Effector CD8-positive, alpha-beta T cell (primary cell): ENCODE measurements at regions not wholly inside any gene's neighbourhood (a gene's known extent, or its start where the extent isn't known, plus 50 kb on each side); places are given as distances from the start of the nearest gene placed in this dataset.

Experiments
- DNase-seq: peaks from one replicate; lab custom pipeline; 2025; lab: John Stamatoyannopoulos, UW

DNA sequence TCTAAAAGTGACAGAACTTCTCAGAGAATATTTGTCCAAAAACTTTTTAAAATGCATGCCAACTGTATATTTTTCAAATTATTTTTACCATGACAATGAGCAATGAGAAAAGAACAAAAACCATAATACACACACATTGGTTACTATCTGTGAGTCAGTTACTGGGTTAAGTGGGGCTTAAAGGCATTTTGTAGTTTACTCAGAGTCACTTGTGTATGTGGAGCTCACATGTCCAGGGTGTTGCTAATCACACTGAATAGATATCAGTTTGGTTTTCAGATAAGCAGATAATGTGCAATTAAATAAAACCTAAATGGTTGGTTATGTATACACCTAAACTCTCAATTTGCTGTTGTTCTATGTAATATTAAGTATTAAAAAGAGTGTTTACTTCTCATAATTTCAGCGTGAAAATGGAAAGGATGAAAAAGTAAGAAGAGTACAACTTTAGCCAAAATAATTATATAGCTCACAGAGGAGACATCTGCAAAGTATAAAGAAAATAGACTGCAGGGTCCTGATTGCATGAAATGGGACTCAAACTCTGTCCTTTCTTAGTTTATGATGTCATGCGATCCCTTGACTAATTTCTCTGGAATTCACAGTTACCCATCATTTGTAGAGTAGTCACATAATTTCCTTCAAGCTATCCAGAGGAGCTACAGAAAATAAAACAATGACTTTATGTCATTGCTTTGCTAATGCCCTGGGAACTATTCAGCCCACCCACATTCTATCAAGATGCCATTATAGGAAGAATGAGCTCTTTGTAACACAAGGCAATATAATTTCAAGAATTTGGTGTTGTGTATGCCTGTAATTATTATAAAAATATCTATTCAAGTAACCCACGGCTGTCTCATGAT lies 388.0 kb upstream of the ZNF608 start:
- no peak for DNase-seq

DNA sequence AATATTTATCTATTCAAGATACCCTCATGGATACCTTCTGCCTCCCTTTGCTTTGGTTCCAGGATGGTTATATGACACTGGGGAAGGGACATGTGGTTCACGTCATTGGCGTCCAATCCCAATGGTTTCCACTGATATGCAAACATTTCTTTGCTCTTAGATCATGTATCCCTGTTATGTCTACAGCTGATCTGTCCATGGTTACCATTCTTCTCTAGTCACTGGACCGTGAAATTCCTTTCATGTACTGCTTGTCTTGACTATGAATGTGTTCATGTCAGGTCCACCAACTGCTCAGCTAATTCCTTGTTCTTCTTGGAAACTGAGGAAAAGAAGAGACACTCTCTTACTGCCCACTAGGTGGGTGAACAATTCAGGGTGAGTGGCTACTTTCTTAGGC lies 391.1 kb upstream of the ZNF608 start:
- no peak for DNase-seq

DNA sequence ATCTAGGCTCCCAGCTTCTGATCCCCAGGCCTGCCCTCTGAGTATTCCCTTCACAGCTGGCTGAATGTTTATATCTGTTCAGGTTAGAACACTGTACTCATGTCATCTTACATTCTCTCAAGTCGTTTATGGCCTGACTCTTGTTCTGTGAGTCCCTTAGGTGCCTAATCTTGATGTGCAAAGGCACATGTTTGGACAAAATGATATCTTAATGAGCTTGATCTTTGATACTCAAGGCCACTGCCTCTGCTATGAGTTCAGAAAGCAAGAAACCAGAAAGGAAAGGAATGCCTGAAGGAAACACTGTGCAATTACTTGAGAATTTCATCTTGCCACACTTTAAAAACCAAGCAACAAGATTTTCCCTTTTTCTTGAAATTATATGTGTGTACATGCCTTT lies 391.8 kb upstream of the ZNF608 start:
- DNase-seq: no peak

DNA sequence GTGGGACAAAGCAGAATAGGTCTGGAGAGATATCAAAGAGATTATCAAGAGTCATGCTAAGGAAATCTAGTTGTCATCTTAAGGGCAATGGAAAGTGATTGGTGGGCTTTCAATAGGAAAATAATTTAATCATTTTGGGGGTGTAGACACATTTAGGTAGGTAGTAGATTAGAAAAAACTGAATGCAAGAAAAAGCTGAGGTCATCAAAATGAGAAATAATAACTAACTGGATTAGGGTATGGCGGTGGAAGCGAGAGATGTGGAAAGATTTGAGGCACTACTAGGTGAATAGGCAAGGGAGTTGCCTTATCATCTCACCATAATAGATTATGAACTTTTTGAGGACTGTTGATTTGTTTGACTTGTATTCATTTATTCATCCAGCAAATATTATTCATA lies 393.2 kb upstream of the ZNF608 start:
- DNase-seq: no peak

DNA sequence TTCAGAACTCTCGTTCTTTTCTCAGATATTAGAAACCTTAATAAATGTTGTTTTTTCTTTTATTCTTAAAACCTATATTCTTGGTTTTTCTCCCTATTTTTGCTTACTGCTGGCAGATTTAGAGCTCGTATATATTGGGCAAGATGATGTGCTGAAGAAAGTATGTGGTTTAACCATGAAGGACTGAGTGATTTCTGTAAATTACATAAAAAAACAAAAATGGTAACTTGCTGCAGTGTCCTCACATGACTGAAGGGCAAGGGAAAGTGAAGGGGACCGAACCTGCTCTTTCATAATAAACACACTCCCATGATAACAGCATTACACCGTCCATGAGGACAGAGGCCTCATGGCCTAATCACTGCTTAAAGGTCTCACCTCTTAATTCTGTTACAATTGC lies 393.8 kb upstream of the ZNF608 start:
- DNase-seq: no peak

DNA sequence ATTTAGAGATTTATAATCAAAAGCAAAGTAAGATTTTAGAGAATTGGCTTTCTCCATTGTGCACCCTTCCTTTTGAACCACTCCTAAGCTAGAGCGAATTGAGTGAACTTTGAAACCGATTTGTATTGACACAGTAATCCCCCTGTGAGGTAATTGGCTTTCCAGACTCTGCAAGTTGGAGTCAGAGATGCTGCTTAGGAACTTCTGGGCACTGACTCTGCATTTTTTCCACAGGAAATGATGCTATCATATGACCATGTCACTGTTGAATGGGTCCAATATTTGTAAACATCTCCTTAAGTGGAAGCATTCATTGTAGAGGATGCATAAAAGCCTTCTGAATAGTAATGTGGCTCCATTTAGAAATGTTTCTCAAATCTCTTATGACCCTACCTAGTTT lies 394.4 kb upstream of the ZNF608 start:
- no peak for DNase-seq

DNA sequence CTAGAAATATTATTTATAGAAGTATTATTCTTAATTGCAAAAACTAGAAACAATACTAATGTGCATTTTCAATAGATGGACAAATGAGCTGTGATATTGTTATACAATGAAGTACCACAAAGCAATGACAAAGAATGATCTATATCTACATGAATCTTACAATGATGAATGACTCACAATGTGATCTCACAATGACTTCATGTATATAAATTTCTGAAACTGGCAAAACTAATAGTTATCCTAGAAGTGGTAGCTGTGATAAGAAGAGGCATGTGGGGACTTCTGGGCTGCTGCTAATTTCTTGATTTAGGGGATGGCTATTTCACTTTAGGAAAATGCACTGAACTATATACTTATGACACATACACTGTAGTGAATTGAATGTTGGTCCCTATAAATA lies 396.0 kb upstream of the ZNF608 start:
- DNase-seq: no peak

DNA sequence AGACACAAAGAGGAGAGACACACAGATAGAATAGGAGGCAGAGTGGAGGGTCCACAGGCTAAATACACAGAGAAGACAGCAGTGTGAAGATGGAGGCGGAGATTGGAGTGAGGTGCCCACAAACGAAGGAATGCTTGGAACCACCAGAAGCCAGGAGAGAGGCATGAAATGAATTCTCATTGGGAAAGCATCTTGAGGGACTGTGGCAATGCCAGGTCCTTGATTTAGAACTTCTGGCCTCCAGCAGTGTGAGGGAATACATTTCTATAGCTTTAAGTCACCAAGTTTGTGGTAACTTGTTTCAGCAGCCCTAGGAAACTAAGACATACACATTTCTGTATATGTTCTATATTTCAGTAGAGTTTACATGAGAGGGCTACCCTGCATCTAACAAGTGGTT lies 396.6 kb upstream of the ZNF608 start:
- no peak for DNase-seq

DNA sequence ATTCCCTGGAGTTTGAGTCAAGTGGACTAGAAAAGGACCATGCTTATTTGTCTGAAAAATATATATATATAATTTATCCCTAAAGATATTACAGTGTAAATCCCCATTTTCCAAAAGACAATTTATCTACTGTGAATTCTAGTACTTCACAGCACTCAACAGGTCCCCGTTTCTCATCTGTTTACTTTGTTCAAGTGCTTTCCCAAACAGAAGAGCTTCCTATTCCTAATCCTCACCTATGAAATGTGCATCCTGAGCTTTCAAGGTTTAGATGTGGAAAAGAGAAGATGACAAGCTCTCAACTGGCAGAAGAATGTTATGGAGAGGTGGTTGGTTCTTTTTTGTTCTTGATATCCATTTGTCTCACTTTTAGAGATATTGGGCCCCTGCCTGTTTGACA lies 401.6 kb upstream of the ZNF608 start:
- DNase-seq: no peak

DNA sequence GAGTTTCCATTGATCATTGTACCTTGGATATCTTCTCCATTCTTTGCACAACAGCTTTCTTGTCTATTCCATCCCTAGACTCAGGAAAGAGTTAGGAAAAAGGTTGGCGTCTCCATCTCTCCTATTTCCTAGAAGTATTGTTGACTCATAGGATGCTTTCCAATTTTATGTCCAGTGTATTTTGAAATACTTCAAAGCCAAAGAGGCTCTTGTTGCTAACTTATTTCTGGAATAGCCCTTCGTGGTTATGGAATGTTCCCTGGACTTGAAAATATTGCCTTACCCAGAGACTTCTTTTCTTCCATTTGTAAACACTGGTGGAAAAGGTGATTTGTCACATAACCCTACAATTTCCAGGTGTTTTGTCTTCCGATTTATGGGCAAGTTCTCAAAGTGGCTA lies 402.3 kb upstream of the ZNF608 start:
- DNase-seq: no peak

DNA sequence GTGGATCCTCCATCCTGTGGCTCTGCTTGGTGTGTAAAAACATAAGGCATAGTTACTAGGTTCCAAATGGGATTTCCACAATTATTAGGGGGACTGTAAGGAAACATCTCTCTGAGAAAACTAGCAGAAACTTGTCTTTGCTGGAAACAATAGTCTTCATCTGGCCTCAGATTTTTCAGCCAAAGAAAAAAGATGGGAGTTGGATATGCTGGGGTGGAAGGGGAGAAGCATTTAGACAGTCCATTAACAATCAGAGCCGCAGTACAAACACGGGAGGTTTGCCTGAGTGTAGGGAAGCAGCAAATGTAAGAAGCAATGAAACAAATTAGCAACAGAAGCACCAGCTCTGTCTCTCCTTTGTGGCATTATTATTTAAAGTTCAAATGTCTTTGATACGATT lies 402.7 kb upstream of the ZNF608 start:
- no peak for DNase-seq

DNA sequence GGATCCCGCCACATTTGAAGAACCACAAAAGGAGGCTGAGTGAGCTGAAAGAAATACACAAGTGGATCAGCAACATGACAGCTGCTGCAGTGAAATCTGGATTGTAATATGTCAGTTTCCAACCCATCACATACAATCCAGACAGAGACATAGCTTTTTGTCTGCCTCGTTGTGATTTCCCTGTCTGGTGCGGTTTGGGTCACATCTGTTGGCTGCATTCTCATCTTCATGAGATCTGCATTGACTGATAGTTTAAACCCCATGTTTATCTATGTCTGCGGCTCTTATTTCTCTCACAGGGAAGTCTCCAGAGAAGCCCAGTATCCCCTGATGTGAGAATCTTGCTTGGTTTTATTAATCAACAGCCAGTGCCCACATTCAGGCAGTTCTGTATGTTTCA lies 403.1 kb upstream of the ZNF608 start:
- DNase-seq: no peak

DNA sequence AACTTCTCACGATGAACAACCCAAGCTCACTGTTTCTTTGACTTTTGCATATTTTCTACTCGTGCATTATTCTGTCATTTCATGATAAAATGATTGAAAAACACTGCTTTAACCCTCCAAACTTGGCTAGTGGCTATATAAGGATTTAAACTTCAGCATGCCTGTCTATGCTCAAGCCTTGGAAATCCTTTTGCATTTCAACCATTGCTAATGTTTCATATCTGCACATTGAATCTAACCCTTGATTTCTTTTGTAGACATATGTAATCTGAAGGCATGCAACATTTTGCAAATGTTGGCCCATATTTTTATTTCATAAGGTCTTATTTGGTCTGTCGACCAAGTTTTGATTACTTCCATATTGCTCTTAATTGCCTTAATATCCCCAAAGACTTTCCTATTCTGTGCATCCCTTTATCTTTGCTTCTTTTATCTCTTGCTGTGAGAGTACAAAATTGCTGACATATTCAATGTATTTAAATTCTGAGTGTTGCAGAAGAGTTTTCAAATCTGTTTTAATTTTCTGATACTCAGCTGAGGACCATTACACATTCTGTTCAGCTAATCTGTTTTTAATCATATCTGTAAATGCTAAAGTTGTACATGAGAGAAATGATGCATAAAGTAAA lies 403.7 kb upstream of the ZNF608 start:
- no peak for DNase-seq

DNA sequence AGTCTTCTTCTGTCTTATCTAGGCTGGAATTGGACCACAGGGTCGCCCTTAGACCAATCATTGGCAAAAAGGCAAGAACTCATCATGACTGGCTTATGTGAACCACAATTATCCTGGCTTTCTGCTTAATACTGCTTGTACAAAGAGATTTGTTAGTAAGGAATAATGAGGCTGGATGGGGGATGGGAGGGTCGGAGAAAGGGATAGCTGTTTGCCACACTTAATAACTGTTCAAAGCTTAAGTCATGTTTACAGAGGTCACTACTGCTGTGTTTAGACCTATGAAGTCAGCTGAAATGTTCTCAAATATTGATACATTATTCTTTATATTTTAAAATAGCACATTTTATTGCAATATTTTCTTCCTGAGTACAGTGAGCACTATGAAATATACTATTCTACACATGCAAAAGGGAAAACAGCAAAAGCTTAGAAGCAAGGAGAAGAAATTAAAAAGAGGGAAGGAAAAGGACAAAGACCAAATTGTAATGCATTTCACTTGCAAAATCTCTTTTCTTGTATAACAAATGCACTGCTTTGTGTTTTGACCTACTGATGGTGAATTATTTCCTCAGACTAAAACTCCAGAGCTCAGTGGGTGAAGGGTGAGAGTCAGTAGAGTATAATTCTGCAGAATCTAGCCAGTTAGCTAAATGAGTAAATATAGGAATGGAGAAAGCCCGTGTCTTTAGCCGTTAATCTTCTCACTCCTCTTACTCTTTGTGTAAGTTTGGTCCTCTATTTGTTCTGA lies 404.9 kb upstream of the ZNF608 start:
- no peak for DNase-seq

DNA sequence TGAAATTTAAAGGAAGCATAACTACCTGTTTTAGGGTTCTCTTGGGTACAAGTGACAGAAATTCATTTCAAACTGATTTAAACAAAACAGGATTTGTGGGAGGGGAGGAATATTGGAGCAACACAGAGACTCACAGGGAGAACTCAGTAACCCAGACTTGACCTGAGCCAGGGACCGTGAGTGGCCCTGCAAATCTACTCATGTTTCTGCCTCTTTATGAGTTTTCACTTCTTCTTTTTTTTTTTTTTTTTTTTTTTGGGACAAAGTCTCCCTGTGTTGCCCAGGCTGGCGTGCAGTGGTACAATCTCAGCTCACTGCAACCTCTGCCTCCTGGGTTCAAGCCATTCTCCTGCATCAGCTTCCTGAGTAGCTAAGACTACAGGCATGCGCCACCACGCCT lies 405.6 kb upstream of the ZNF608 start:
- no peak for DNase-seq

DNA sequence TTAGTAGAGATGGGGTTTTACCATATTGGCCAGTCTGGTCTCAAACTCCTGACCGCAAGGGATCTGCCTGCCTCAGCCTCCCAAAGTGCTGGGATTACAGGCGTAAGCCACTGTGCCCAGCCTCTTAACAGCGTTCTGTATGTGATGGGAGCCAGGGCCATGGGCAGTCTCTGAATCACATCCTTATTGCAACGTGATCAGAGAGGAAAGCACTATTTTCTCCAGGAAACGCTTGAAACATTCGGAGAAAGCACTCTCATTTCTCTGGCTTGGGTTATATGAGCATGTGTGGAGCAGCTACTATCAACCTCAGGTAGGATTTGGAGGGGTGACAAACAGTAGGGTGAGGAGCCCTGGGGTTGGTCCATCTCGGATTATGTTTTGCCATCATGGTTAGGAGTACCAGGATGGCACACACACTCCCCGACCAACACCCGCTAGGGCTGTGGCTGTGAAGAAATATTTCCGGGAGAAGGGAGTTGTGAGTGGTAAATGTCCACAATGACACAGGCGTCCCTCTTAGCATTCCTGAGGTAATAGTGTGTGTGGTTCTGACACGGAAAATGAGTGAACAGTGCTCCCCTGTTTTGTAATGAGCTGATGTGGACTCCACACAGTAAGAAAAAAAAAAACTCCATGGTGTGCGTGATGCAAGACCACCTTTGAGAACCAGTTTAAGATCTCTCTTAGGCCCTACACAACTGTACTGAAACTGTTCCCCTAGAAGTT lies 406.2 kb upstream of the ZNF608 start:
- no peak for DNase-seq

DNA sequence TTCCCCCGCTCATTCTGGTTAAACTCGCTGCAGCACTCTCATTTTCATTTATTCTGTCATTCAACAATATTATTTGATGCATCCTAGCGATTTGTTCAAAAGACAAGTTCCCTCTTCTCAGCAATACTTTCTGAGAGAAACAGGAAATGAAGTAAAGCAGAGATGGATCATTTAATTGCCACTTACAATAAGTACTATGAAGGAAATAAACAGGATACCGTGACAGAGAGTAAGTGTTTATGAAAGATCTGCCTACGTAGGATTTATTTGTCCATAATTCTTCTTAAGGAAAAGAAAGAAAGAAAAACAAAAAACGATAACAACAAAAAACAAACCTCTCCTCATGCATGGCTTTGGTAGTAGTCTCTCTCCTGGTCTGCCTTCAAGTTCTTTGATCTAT lies 406.8 kb upstream of the ZNF608 start:
- no peak for DNase-seq

DNA sequence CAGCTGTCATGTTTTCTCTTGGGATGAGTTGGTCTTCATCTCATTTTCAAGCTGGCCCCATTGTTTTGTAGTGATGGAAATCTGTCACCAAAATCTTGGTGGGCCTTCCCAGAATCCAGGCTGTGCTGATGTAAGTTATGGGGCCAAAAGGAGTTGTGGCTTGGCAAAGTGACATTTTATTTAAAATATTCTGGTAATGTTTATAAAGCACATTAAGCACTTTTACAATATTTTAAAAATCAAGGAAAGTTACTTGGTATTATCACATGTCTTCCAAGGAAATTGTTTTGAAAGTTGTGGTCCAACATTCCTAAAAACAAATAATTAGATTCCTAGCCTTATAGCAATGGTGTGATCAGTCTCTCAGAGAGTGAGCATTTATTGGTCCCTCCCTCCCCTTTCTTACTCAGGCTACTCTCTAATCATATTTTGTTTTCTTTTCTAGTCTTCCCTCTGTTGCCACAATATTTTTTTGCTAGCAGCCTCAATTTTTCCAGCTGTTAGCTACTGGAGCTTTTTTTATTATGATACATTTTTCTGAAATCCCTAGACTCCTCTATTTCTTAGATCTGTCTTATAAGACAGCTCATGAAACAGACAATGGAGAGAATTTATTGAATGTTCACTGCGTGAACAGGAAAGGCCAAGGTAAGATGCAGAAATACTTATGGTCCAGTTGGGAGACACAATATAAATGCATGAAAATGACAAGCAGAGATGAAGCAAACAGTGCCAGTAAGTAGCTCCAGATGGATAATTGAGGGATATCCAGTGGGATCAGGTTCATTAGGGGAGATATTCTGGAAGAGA lies 408.1 kb upstream of the ZNF608 start:
- no peak for DNase-seq

DNA sequence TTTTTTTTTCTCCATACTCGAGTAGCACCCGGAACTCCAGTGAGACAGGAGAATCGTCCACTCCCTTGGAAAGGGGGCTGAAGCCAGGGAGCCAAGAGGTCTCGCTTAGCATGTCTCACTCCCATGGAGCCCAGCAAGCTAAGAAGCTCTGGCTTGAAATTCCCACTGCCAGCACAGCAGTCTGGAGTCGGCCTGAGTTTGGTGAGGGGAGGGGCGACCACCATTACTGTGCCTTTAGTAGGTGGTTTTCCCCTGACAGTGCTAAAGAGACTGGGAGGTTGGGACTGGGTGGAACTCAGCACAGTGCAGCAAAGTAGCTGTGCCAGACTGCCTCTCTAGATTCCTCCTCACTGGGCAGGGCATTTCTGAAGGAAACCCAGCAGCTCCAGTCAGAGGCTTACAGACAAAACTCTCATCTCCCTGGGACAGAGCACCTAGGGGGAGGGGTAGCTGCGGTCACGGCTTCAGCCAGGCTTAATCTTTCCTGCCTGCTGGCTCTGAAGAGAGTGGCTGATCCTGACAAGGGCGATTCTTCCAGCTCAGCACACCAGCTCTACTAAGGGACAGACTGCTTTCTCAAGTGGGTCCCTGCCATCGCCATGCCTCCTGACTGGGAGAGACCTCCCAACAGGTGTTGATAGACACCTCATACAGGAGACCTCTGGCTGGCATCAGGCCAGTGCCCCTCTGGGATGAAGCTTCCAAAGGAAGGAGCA lies 414.5 kb upstream of the ZNF608 start:
- no peak for DNase-seq

DNA sequence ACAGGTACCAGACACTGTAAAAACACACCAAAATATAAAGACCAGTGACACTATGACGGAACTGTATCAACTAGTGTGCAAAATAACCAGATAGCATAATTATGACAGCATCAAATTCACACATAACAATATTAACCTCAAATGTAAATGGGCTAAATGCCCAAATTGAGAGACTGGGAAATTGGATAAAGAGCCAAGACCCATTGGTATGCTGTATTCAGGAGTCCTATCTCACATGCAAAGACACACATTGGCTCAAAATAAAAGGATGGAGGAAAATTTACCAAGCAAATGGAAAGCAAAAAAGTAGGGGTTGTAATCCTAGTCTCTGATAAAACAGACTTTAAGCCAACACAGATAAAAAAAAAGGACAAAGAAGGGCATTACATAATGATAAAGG lies 416.3 kb upstream of the ZNF608 start:
- no peak for DNase-seq

DNA sequence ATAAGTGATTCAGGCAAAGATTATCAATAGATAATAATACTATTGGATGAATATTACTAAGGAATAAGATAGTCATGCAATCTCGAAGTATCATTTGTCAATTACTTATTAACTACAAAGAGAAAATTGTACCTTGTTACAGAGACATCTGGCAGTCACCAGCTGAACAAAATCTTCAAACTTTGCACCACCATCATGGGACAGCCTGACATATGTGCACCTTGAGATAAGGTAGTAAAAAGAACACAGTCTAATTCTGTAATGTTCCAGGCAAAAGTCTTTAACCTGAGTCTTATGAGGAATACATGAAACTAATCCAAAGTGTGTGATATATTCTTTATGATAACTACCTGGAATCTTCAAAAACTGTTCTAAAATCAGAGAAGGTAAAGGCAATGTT lies 423.0 kb upstream of the ZNF608 start:
- DNase-seq: no peak
